ENCODE measurements at regions not wholly inside any gene's neighbourhood (a gene's known extent, or its start where the extent isn't known, plus 50 kb on each side); places are given as distances from the start of the nearest gene placed in this dataset.

GRCh38 chr6:132936646-132937045, 122.3 kb downstream of the RPS12 start:
- no peak for DNase-seq (ENCODE audit: low read depth)

- no peak for DNase-seq (ENCODE audit: low read depth)
Measured at GRCh38 chr6:132937466-132937906, 123.1 kb downstream of the RPS12 start.

- DNase-seq (ENCODE audit: low read depth): no peak
Measured at GRCh38 chr6:132948889-132949288, 134.5 kb downstream of the RPS12 start.

DNA sequence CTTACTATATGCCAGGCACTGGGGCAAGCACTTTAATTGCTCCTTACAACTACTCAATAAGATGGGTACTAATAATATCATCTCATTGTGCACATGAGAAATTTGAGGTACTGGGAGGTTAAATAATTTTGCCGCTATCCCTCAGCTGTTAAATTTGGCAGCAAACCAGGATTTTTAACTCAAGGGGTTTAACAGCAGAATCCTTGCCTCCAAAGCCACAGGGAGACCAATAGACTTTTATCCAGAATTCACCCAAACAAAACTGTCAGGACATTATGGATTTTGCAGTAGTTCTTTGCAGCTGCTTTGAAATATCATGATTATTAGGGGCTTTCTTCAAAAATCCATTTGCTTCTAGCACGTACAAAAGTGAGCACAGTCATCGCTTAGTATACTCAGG, 136.2 kb downstream of the RPS12 start:
- no peak for DNase-seq (ENCODE audit: low read depth)

- no peak for DNase-seq (ENCODE audit: low read depth)
Measured at GRCh38 chr6:132952031-132952867, 137.9 kb downstream of the RPS12 start.

DNA sequence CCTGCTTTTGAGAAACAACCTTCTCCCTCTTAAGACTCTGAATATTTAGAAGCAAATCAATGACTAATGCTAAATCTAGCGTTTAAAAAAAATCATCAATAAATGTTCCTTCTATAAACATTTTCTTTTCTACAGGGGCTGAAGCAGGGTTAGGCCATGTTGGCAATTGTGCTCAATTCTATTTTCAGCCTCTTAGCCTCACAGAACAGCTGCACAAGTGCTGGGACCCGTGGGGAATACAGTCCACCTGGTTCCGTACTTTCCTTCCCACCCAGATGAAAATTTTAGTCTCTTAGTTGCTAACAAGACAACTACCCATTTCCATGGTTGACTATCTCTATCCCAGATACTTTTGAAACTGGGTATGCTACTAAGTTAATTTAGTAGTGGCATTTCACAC, 138.6 kb downstream of the RPS12 start:
- DNase-seq (ENCODE audit: low read depth): no peak

DNA sequence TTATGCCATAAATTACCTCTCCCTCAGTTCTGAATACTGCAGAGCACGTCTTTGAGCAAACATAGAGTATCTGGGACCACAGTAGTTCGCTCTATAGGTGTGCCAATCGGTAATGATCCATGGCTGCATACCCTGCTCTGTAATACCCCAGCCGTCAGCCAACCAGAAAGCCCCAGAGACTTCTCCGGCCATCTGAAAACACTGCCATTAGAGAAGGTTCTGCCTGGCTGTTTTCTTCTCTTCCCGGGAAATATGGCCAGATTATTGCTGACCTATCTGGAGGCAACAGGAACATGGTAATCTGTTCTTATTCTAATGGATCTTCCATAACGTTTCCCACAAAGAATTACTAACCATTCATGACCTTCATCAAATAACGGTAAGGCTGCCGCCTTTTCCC, 139.9 kb downstream of the RPS12 start:
- DNase-seq (ENCODE audit: low read depth): no peak

DNA sequence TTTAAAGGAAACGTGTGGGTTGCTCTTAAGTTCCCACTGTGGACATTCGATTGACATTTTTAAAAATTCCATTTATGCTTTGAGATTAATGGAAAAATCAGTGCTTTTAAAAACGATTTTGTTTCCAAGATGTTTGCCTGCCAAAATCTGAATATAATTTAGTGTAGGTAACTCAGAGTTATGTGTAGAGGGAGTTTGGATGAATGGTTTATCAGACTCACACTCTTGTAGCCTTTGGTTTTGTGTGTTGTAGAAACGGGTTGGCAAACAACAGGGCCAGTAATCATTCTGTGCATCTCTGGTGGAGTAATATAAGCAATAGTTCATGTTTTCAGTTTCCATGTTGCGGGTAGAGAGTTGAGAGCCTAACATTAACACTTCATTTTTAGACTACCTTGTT, 140.6 kb downstream of the RPS12 start:
- no peak for DNase-seq (ENCODE audit: low read depth)

GRCh38 chr6:132959639-132960326, 145.4 kb downstream of the RPS12 start:
- DNase-seq (ENCODE audit: low read depth): no peak

GRCh38 chr6:132960720-132961119, 146.4 kb downstream of the RPS12 start:
- DNase-seq (ENCODE audit: low read depth): no peak

DNA sequence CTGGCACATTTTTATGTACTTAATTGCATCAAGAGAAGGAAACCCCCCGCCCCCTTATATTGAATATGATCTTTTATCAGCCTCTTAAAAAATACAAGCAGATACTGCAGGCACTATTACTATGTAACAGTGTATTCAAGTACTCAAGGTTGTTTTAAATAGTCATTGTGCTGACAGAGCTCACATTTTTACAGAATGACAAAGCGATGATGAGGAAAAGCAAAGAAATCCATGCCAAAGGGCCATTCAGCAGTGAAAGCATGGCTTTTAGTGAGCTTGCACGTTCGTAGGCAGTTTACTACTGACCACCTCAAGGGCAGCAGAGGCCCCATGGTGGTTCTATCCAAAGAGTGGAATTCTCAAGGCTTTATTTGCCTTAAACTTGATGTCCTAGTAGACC, 146.8 kb downstream of the RPS12 start:
- no peak for DNase-seq (ENCODE audit: low read depth)

GRCh38 chr6:132961610-132962009, 147.2 kb downstream of the RPS12 start:
- DNase-seq (ENCODE audit: low read depth): no peak

GRCh38 chr6:132962936-132963868, 148.8 kb downstream of the RPS12 start:
- no peak for DNase-seq (ENCODE audit: low read depth)

DNA sequence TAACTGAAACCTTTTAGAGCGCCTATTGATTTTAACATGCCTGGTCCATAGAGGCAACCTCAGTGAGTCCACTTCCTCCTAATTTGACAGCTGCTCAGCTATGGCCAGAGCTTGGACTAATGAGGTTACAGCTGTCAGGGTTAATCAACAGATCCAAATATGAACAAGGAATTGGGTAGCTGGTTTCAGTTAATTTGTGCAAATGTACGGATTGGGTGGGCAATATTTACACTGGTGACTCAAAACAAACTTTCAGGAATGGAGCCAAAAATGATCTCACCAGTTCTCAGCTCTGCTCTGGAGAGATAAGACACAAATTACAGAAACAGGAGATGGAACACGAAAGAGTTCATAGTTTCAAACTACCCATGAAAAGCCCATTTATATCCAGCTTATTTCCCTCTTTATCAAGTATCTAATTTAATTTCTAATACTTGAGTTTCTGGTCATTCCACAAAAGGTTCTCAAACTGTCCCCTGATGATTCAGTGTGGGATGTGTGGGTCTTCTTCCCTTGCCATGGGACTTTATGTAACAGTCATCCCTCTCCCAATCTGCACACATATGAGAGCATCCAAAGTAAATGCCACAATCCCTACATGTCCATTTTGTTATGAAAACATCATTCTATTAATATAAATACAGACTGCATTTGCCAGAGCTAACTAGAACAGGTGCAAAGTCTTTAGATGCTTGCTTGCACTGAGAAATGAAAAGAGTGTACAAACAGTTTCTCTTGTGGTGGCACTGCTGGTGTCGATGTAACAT, 149.9 kb downstream of the RPS12 start:
- no peak for DNase-seq (ENCODE audit: low read depth)

GRCh38 chr6:132964868-132965382, 150.6 kb downstream of the RPS12 start:
- no peak for DNase-seq (ENCODE audit: low read depth)

DNA sequence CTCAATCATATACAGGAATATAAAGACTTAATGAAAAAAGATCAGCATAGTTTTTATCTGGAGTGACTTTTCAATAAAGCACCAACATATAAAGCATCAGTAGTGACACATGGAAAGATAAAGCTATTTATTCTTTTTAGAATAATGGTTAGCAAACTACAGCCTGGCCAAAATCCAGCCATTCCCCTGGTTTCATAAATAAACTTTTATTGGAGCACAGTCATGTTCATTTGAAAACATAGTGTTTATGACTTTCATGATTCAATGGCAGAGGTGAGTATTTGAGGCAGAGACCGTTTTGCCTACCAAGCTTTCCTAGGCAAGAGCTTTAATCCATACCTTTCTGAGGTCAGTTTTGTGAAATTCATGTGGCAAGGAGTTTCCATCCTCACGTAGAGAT, 153.5 kb downstream of the RPS12 start:
- DNase-seq (ENCODE audit: low read depth): no peak

DNA sequence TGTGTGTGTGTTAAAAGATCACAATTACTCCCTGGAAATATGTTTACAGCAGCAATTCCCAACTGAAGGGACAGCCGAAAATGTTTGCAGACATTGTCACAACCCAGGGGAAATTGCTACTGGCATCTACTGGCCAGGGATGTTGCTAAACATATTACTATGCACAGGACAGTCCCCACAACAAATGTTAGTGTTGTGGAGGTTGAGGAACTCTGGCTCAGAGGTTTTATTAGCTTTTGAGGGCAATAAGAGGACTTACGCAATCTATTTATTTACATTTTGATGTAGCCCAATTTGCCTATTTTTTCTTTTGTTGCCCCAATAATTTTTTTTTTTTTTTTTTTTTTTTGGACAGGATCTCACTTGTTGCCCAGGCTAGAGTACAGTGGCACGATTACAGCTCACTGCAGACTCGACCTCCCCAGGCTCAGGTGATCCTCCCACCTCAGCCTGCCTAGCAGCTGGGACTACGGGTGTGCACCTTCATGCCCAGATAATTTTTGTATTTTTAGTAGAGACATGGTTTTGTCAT, 154.1 kb downstream of the RPS12 start:
- no peak for DNase-seq (ENCODE audit: low read depth)

- no peak for DNase-seq (ENCODE audit: low read depth)
Measured at GRCh38 chr6:132969196-132969595, 154.8 kb downstream of the RPS12 start.

GRCh38 chr6:132971676-132972075, 157.3 kb downstream of the RPS12 start:
- no peak for DNase-seq (ENCODE audit: low read depth)

DNA sequence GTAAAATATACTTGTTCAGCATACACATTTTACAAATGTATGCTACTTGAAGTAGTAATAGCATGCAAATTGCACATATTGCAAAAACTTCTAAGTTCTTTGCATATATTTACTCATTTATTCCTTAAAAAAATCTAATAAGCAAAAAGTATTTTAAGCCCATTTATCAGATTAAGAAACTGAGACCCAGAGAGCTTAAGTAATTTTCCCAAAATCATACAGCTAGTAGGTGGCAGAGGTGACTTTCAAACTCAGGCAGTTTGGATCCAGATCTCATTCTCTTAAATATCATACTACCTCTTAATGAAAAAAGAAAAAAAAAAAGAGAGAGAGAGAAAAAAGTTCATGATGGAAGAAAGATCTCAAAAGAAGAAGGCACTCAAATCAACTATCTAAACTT, 157.9 kb downstream of the RPS12 start:
- no peak for DNase-seq (ENCODE audit: low read depth)

- no peak for DNase-seq (ENCODE audit: low read depth)
Measured at GRCh38 chr6:132972971-132973370, 158.6 kb downstream of the RPS12 start.

All from non-pigmented ciliary epithelial cell (primary cell).